GM23338 (cell line): ENCODE measurements at regions not wholly inside any gene's neighbourhood (a gene's known extent, or its start where the extent isn't known, plus 50 kb on each side); places are given as distances from the start of the nearest gene placed in this dataset.

Experiments
- ATAC-seq: fragments of 200-7000 bp; cut with Tn5 transposase; 3 replicates; pipeline ENCODE4 v1.9.1; 2020
- DNase-seq: peaks from one replicate; pipeline ENCODE4 v3.0.0-alpha.2; 2015; ENCODE audit warnings: low spot score
- H2AFZ ChIP-seq: fragments of 200-600 bp; sonication (generic); 2 replicates; pipeline ENCODE4 v1.8.0; 2016; ENCODE audit warnings: antibody characterized with exemption, mild to moderate bottlenecking, moderate library complexity
- H3F3A ChIP-seq: fragments of 200-600 bp; sonication (generic); replicated peaks from 2 replicates; pipeline ENCODE4 v1.8.0; 2017; ENCODE audit warnings: antibody characterized with exemption, mixed run types, low read depth
- H3K27ac ChIP-seq: fragments of 200-600 bp; sonication (generic); 2 replicates; pipeline ENCODE4 v1.6.1; 2016; ENCODE audit warnings: low read depth
- H3K27me3 ChIP-seq: fragments of 200-600 bp; sonication (generic); 2 replicates; pipeline ENCODE4 v1.8.0; 2016; ENCODE audit warnings: mild to moderate bottlenecking, mixed run types, moderate library complexity; ENCODE audit not compliant: insufficient read depth
- H3K36me3 ChIP-seq: fragments of 200-600 bp; sonication (generic); 2 replicates; pipeline ENCODE4 v1.8.0; 2016; ENCODE audit warnings: mild to moderate bottlenecking; ENCODE audit not compliant: insufficient read depth
- H3K4me1 ChIP-seq: fragments of 200-600 bp; sonication (generic); 2 replicates; pipeline ENCODE4 v1.8.0; 2016; ENCODE audit warnings: mild to moderate bottlenecking, moderate library complexity; ENCODE audit not compliant: insufficient read depth
- H3K4me2 ChIP-seq: fragments of 200-600 bp; sonication (generic); 2 replicates; pipeline ENCODE4 v1.7.1; 2017; ENCODE audit warnings: mixed run types
- H3K4me3 ChIP-seq: fragments of 200-600 bp; sonication (generic); 2 replicates; pipeline ENCODE4 v1.6.1; 2016; ENCODE audit warnings: mixed run types
- H3K79me2 ChIP-seq: fragments of 200-600 bp; sonication (generic); replicated peaks from 2 replicates; pipeline ENCODE4 v1.8.0; 2017; ENCODE audit warnings: mild to moderate bottlenecking; ENCODE audit not compliant: insufficient read depth
- H3K9me2 ChIP-seq: fragments of 200-600 bp; sonication (generic); 2 replicates; pipeline ENCODE4 v1.8.0; 2017; ENCODE audit not compliant: insufficient read depth
- H4K20me1 ChIP-seq: fragments of 200-600 bp; sonication (generic); replicated peaks from 2 replicates; pipeline ENCODE4 v1.8.0; 2017; ENCODE audit warnings: mild to moderate bottlenecking; ENCODE audit not compliant: insufficient read depth
- H3K27ac Mint-ChIP-seq: 2 replicates; pipeline ENCODE4 v1.8.0; 2020; ENCODE audit warnings: inconsistent platforms, mild to moderate bottlenecking, moderate library complexity, mixed read lengths
- H3K27me3 Mint-ChIP-seq: 3 replicates; pipeline ENCODE4 v1.8.0; 2022; ENCODE audit warnings: low read depth, mild to moderate bottlenecking, moderate library complexity, mixed read lengths, inconsistent platforms; ENCODE audit not compliant: insufficient read depth, poor library complexity
- H3K36me3 Mint-ChIP-seq: 3 replicates; pipeline ENCODE4 v1.8.0; 2021; ENCODE audit warnings: low read depth, mild to moderate bottlenecking, inconsistent platforms, moderate library complexity, mixed read lengths
- H3K4me1 Mint-ChIP-seq: 3 replicates; pipeline ENCODE4 v1.8.0; 2020; ENCODE audit warnings: mild to moderate bottlenecking, inconsistent platforms, mixed read lengths
- H3K4me3 Mint-ChIP-seq: 3 replicates; pipeline ENCODE4 v1.8.0; 2021; ENCODE audit warnings: moderate library complexity, mild to moderate bottlenecking, inconsistent platforms, mixed read lengths
- H3K9me3 Mint-ChIP-seq: 3 replicates; pipeline ENCODE4 v1.8.0; 2020; ENCODE audit warnings: moderate library complexity, mild to moderate bottlenecking, inconsistent platforms, mixed read lengths
- ETS1 ChIP-seq: IDR thresholded peaks from 2 replicates; pipeline ENCODE4 v1.6.1; 2016; ENCODE audit warnings: antibody characterized with exemption
- EZH2phosphoT487 ChIP-seq: fragments of 200-600 bp; sonication (generic); IDR thresholded peaks from one replicate; pipeline ENCODE4 v1.8.1; 2018; ENCODE audit warnings: antibody characterized with exemption; ENCODE audit not compliant: unreplicated experiment
- REST ChIP-seq: IDR thresholded peaks from one replicate; pipeline ENCODE4 v1.6.1; 2018; ENCODE audit warnings: antibody characterized with exemption; ENCODE audit not compliant: unreplicated experiment
- ZNF114 ChIP-seq: fragments of 250-450 bp; sonication (Bioruptor Pico); IDR thresholded peaks from 2 replicates; pipeline ENCODE4 v1.5.0; 2020; ENCODE audit warnings: mild to moderate bottlenecking, moderate library complexity
- ZNF331 ChIP-seq: fragments of 250-450 bp; sonication (Bioruptor Pico); IDR thresholded peaks from 2 replicates; pipeline ENCODE4 v1.5.0; 2020; ENCODE audit warnings: low read depth, mild to moderate bottlenecking, moderate library complexity
- TF ChIP-seq, protein P1 (sequence below), 2 experiments: fragments of 200-600 bp in 1 of 2; sonication (generic) in 1 of 2; conservative IDR thresholded peaks; 2 replicates each; pipeline versions ENCODE4 v1.5.1 to v1.6.1; 2016 to 2017; ENCODE audit warnings: antibody characterized with exemption in 2 of 2, low read depth in 2 of 2, mild to moderate bottlenecking in 2 of 2, moderate library complexity in 1 of 2
- TF ChIP-seq, protein P2 (sequence below): fragments of 250-450 bp; sonication (Bioruptor Pico); IDR thresholded peaks from 2 replicates; pipeline ENCODE4 v1.5.0; 2020; ENCODE audit warnings: mild to moderate bottlenecking, moderate library complexity

- TF ChIP-seq ETS1: no peak
- no peak for TF ChIP-seq ZNF114 (CRISPR knock-in tag)
- no peak for TF ChIP-seq ZNF331
- TF ChIP-seq REST: no peak
- TF ChIP-seq, protein P1, sequence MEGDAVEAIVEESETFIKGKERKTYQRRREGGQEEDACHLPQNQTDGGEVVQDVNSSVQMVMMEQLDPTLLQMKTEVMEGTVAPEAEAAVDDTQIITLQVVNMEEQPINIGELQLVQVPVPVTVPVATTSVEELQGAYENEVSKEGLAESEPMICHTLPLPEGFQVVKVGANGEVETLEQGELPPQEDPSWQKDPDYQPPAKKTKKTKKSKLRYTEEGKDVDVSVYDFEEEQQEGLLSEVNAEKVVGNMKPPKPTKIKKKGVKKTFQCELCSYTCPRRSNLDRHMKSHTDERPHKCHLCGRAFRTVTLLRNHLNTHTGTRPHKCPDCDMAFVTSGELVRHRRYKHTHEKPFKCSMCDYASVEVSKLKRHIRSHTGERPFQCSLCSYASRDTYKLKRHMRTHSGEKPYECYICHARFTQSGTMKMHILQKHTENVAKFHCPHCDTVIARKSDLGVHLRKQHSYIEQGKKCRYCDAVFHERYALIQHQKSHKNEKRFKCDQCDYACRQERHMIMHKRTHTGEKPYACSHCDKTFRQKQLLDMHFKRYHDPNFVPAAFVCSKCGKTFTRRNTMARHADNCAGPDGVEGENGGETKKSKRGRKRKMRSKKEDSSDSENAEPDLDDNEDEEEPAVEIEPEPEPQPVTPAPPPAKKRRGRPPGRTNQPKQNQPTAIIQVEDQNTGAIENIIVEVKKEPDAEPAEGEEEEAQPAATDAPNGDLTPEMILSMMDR (conservative IDR thresholded peaks at IDR 0.05; ENCODE audit: low read depth in 2 of 2): no peak
- TF ChIP-seq, protein P2, sequence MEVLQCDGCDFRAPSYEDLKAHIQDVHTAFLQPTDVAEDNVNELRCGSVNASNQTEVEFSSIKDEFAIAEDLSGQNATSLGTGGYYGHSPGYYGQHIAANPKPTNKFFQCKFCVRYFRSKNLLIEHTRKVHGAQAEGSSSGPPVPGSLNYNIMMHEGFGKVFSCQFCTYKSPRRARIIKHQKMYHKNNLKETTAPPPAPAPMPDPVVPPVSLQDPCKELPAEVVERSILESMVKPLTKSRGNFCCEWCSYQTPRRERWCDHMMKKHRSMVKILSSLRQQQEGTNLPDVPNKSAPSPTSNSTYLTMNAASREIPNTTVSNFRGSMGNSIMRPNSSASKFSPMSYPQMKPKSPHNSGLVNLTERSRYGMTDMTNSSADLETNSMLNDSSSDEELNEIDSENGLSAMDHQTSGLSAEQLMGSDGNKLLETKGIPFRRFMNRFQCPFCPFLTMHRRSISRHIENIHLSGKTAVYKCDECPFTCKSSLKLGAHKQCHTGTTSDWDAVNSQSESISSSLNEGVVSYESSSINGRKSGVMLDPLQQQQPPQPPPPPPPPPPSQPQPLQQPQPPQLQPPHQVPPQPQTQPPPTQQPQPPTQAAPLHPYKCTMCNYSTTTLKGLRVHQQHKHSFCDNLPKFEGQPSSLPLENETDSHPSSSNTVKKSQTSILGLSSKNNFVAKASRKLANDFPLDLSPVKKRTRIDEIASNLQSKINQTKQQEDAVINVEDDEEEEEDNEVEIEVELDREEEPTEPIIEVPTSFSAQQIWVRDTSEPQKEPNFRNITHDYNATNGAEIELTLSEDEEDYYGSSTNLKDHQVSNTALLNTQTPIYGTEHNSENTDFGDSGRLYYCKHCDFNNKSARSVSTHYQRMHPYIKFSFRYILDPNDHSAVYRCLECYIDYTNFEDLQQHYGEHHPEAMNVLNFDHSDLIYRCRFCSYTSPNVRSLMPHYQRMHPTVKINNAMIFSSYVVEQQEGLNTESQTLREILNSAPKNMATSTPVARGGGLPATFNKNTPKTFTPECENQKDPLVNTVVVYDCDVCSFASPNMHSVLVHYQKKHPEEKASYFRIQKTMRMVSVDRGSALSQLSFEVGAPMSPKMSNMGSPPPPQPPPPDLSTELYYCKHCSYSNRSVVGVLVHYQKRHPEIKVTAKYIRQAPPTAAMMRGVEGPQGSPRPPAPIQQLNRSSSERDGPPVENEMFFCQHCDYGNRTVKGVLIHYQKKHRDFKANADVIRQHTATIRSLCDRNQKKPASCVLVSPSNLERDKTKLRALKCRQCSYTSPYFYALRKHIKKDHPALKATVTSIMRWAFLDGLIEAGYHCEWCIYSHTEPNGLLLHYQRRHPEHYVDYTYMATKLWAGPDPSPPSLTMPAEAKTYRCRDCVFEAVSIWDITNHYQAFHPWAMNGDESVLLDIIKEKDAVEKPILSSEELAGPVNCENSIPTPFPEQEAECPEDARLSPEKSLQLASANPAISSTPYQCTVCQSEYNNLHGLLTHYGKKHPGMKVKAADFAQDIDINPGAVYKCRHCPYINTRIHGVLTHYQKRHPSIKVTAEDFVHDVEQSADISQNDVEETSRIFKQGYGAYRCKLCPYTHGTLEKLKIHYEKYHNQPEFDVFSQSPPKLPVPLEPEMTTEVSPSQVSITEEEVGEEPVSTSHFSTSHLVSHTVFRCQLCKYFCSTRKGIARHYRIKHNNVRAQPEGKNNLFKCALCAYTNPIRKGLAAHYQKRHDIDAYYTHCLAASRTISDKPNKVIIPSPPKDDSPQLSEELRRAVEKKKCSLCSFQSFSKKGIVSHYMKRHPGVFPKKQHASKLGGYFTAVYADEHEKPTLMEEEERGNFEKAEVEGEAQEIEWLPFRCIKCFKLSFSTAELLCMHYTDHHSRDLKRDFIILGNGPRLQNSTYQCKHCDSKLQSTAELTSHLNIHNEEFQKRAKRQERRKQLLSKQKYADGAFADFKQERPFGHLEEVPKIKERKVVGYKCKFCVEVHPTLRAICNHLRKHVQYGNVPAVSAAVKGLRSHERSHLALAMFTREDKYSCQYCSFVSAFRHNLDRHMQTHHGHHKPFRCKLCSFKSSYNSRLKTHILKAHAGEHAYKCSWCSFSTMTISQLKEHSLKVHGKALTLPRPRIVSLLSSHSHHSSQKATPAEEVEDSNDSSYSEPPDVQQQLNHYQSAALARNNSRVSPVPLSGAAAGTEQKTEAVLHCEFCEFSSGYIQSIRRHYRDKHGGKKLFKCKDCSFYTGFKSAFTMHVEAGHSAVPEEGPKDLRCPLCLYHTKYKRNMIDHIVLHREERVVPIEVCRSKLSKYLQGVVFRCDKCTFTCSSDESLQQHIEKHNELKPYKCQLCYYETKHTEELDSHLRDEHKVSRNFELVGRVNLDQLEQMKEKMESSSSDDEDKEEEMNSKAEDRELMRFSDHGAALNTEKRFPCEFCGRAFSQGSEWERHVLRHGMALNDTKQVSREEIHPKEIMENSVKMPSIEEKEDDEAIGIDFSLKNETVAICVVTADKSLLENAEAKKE: no peak
- TF ChIP-seq EZH2phosphoT487: no peak
- H3K9me3 Mint-ChIP-seq: no peaks in the 10 kb centered on the region
- H3K27me3 Mint-ChIP-seq: no peaks in the 10 kb centered on the region
- no peaks in the 10 kb centered on the region for H3K36me3 Mint-ChIP-seq
- H3K4me2 ChIP-seq: no peak overlapping the region
- no peaks in the 10 kb centered on the region for H3K79me2 ChIP-seq
- H3K4me3 ChIP-seq: no peak overlapping the region
- no peak overlapping the region for H3K27ac Mint-ChIP-seq
- H3K9me2 ChIP-seq: no peaks in the 10 kb centered on the region
- no peaks in the 10 kb centered on the region for H3K4me1 ChIP-seq
- ATAC-seq (no peak), DNase-seq (no peak)
- no peaks in the 10 kb centered on the region for H3K27me3 ChIP-seq
- H3K36me3 ChIP-seq: no peaks in the 10 kb centered on the region
- no peak overlapping the region for H3K4me3 Mint-ChIP-seq
- no peaks in the 10 kb centered on the region for H3F3A ChIP-seq
- no peak overlapping the region for H3K27ac ChIP-seq
- no peaks in the 10 kb centered on the region for H3K4me1 Mint-ChIP-seq
- H2AFZ ChIP-seq: no peak overlapping the region
- H4K20me1 ChIP-seq: no peaks in the 10 kb centered on the region
Measured at GRCh38 chr14:59041308-59041707, 147.2 kb upstream of the DAAM1 start.
